ENCODE measurements at regions not wholly inside any gene's neighbourhood (a gene's known extent, or its start where the extent isn't known, plus 50 kb on each side); places are given as distances from the start of the nearest gene placed in this dataset.

DNA sequence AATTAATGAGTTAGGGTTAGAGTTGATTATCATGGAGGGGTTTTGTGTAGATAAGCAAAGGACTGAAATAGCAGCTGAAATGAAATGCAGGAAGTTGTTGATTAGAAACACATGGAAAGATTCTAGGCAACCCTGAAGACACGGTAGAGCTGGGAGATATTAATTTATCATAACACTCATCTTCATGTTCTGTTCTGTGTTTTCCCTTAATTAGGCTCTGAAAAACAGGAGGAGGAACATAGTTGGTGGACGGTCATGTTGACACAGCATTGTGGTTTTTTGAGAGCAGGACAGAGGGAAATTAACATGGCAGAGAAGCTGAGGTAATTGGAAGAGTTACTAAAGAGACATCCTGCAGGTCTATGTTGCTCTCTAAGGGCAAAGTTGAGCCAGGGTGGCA lies 138.8 kb upstream of the UBASH3B start:
- Mint-ChIP-seq H3K9me3 (peaks cover 5% of the 10 kb centered on the region), H3K27ac (no peak overlapping the region), H3K4me1 (no peaks in the 10 kb centered on the region), H3K27me3 (ENCODE audit: low read depth, poor library complexity) (peaks cover 11% of the 10 kb centered on the region), H3K4me3 (no peak overlapping the region), H3K36me3 (ENCODE audit: low read depth) (no peaks in the 10 kb centered on the region)
- TF ChIP-seq CTCF (IDR thresholded peaks at IDR 0.05), result no peak
- DNase-seq, result no peak

- no peak for DNase-seq
- H3K27ac Mint-ChIP-seq, result no peak overlapping the region
- peaks cover 5% of the 10 kb centered on the region for H3K9me3 Mint-ChIP-seq
- H3K27me3 Mint-ChIP-seq (ENCODE audit: low read depth, poor library complexity), result peaks cover 3% of the 10 kb centered on the region
- H3K36me3 Mint-ChIP-seq (ENCODE audit: low read depth), result no peaks in the 10 kb centered on the region
- H3K4me3 Mint-ChIP-seq, result no peak overlapping the region
- no peaks in the 10 kb centered on the region for H3K4me1 Mint-ChIP-seq
- no peak for TF ChIP-seq CTCF (IDR thresholded peaks at IDR 0.05)
Measured at GRCh38 chr11:122513997-122514396, 141.5 kb upstream of the UBASH3B start.

- H3K9me3 Mint-ChIP-seq, result no peaks in the 10 kb centered on the region
Measured at GRCh38 chr11:122513328-122513727, 142.2 kb upstream of the UBASH3B start.

GRCh38 chr11:122512688-122513087 lies 142.8 kb upstream of the UBASH3B start:
- H3K27me3 Mint-ChIP-seq (ENCODE audit: low read depth, poor library complexity), result no peaks in the 10 kb centered on the region
- H3K9me3 Mint-ChIP-seq, result no peaks in the 10 kb centered on the region
- H3K27ac Mint-ChIP-seq, result no peak overlapping the region
- no peak for TF ChIP-seq CTCF (IDR thresholded peaks at IDR 0.05)
- peaks cover under 1% of the 10 kb centered on the region for H3K4me1 Mint-ChIP-seq
- H3K4me3 Mint-ChIP-seq, result no peak overlapping the region
- H3K36me3 Mint-ChIP-seq (ENCODE audit: low read depth), result no peaks in the 10 kb centered on the region
- DNase-seq, result no peak

More at GRCh38 chr11:122513328-122513727, 142.2 kb upstream of the UBASH3B start:
- Mint-ChIP-seq H3K4me3 (no peak overlapping the region), H3K27me3 (ENCODE audit: low read depth, poor library complexity) (no peaks in the 10 kb centered on the region), H3K4me1 (no peaks in the 10 kb centered on the region), H3K36me3 (ENCODE audit: low read depth) (no peaks in the 10 kb centered on the region), H3K27ac (no peak overlapping the region)
- DNase-seq, result no peak
- no peak for TF ChIP-seq CTCF (IDR thresholded peaks at IDR 0.05)

GRCh38 chr11:122509899-122510298 lies 145.6 kb upstream of the UBASH3B start:
- H3K4me3 Mint-ChIP-seq, result no peak overlapping the region
- no peak for DNase-seq
- H3K27ac Mint-ChIP-seq, result no peak overlapping the region
- H3K9me3 Mint-ChIP-seq, result no peaks in the 10 kb centered on the region
- peaks cover 11% of the 10 kb centered on the region for H3K27me3 Mint-ChIP-seq (ENCODE audit: low read depth, poor library complexity)
- H3K36me3 Mint-ChIP-seq (ENCODE audit: low read depth), result no peaks in the 10 kb centered on the region
- TF ChIP-seq CTCF (IDR thresholded peaks at IDR 0.05), result no peak
- peaks cover 12% of the 10 kb centered on the region for H3K4me1 Mint-ChIP-seq

GRCh38 chr11:122509091-122509490 lies 146.4 kb upstream of the UBASH3B start:
- no peaks in the 10 kb centered on the region for H3K36me3 Mint-ChIP-seq (ENCODE audit: low read depth)
- TF ChIP-seq CTCF (IDR thresholded peaks at IDR 0.05), result no peak

More at GRCh38 chr11:122509091-122509490, 146.4 kb upstream of the UBASH3B start:
- H3K27ac Mint-ChIP-seq, result no peak overlapping the region
- peaks cover 11% of the 10 kb centered on the region for H3K27me3 Mint-ChIP-seq (ENCODE audit: low read depth, poor library complexity)
- no peak for DNase-seq
- no peaks in the 10 kb centered on the region for H3K9me3 Mint-ChIP-seq
- no peak overlapping the region for H3K4me3 Mint-ChIP-seq
- H3K4me1 Mint-ChIP-seq, result peaks cover 12% of the 10 kb centered on the region
